ENCODE measurements at regions not wholly inside any gene's neighbourhood (a gene's known extent, or its start where the extent isn't known, plus 50 kb on each side); places are given as distances from the start of the nearest gene placed in this dataset.
A peak's percentile ranks its signal among the peaks of the same experiment; 100 is the strongest.

- TF ChIP-seq PRDM2 (tag by site-specific recombination; IDR thresholded peaks at IDR 0.05; ENCODE audit: borderline replicate concordance) (no peak), BCL11A (tag by site-specific recombination; IDR thresholded peaks at IDR 0.05; ENCODE audit: low read depth) (no peak), SALL2 (tag by site-specific recombination; IDR thresholded peaks at IDR 0.05; ENCODE audit: borderline replicate concordance) (no peak), ZNF416 (tag by site-specific recombination; IDR thresholded peaks at IDR 0.05) (no peak), ZFP3 (tag by site-specific recombination; IDR thresholded peaks at IDR 0.05; ENCODE audit: low read depth) (no peak), TCF7L2 (IDR thresholded peaks at IDR 0.05; ENCODE audit: borderline replicate concordance, low read depth, low read length) (no peak), OVOL3 (tag by site-specific recombination; IDR thresholded peaks at IDR 0.05) (no peak)
Measured at GRCh38 chr14:104253901-104254353, 115.5 kb downstream of the KIF26A start (continued).

DNA sequence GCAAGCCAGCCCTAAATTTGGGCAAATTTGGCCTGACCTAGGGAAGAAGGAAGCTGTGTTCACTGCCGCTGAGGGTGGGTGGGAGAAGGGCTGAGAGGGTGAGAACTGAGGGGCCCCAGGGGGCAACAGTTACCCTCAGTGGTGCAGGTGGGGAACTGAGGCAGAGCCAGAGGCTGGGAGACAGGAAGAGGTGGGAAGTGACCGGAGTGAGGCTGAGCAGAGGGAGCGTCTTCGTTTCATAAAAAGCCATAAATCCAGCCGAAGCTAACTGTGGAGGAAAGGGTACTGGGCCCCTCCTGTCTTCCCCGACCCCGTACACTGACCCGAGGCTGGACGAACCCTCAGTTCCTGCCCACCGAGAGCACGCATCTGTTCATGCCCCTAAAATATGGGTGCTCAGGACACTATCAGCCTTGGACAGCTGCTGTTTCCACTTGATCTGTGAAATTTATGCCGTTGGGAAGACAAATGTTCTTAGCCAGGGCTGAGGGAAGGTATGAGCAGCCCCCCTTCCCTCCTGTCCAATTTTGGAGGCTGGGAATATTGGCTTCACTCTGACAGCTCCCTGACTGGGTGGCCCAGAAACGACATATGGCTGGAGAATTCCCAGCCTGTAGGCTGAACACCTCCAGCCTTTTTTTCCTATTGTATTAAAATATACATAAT, 116.5 kb downstream of the KIF26A start:
- H3K36me3 ChIP-seq (ENCODE audit: control insufficient read depth in 2 of 2, insufficient read depth in 1 of 2, low read length in 2 of 2), result no peaks in the 10 kb centered on the region
- ChIA-PET POLR2A (no interaction called here), CTCF (no interaction called here)
- H3K27ac ChIP-seq (ENCODE audit: extremely low read depth, low read depth, low read length), result no peak overlapping the region
- H3K9me3 ChIP-seq (ENCODE audit: control insufficient read depth, insufficient read depth, low read depth, low read length), result no peaks in the 10 kb centered on the region
- no peak overlapping the region for H3K4me3 ChIP-seq (ENCODE audit: low read depth, low read length)
- TF ChIP-seq ZNF184 (tag by site-specific recombination; IDR thresholded peaks at IDR 0.05), result no peak
- no peak for TF ChIP-seq WT1 (tag by site-specific recombination; IDR thresholded peaks at IDR 0.05)
- TF ChIP-seq, protein P1, sequence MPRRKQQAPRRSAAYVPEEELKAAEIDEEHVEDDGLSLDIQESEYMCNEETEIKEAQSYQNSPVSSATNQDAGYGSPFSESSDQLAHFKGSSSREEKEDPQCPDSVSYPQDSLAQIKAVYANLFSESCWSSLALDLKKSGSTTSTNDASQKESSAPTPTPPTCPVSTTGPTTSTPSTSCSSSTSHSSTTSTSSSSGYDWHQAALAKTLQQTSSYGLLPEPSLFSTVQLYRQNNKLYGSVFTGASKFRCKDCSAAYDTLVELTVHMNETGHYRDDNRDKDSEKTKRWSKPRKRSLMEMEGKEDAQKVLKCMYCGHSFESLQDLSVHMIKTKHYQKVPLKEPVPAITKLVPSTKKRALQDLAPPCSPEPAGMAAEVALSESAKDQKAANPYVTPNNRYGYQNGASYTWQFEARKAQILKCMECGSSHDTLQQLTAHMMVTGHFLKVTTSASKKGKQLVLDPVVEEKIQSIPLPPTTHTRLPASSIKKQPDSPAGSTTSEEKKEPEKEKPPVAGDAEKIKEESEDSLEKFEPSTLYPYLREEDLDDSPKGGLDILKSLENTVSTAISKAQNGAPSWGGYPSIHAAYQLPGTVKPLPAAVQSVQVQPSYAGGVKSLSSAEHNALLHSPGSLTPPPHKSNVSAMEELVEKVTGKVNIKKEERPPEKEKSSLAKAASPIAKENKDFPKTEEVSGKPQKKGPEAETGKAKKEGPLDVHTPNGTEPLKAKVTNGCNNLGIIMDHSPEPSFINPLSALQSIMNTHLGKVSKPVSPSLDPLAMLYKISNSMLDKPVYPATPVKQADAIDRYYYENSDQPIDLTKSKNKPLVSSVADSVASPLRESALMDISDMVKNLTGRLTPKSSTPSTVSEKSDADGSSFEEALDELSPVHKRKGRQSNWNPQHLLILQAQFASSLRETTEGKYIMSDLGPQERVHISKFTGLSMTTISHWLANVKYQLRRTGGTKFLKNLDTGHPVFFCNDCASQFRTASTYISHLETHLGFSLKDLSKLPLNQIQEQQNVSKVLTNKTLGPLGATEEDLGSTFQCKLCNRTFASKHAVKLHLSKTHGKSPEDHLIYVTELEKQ (tag by site-specific recombination; IDR thresholded peaks at IDR 0.05; ENCODE audit: borderline replicate concordance), result no peak
- H3K4me1 ChIP-seq (ENCODE audit: control insufficient read depth, insufficient read depth, low read length), result no peaks in the 10 kb centered on the region

- no peaks in the 10 kb centered on the region for H3K9me3 ChIP-seq (ENCODE audit: control insufficient read depth, insufficient read depth, low read depth, low read length)
- ChIA-PET CTCF (no interaction called here), POLR2A (no interaction called here)
- no peak overlapping the region for H3K4me3 ChIP-seq (ENCODE audit: low read depth, low read length)
- H3K27ac ChIP-seq (ENCODE audit: extremely low read depth, low read depth, low read length), result no peak overlapping the region
- H3K4me1 ChIP-seq (ENCODE audit: control insufficient read depth, insufficient read depth, low read length), result no peaks in the 10 kb centered on the region
- no peak for TF ChIP-seq PRDM1 (tag by site-specific recombination; IDR thresholded peaks at IDR 0.05)
- 0 out of 2 replicates have a peak, but pooled peaks have one; percentile 38 for TF ChIP-seq ZNF580 (tag by site-specific recombination; IDR thresholded peaks at IDR 0.05)
- TF ChIP-seq ZNF146 (tag by site-specific recombination; IDR thresholded peaks at IDR 0.05), result peak; percentile 96
- no peaks in the 10 kb centered on the region for H3K36me3 ChIP-seq (ENCODE audit: control insufficient read depth in 2 of 2, insufficient read depth in 1 of 2, low read length in 2 of 2)
Measured at GRCh38 chr14:104256025-104256424, 117.6 kb downstream of the KIF26A start.

Data from HEK293 (cell line).